Activated CD4-positive, CD25-positive, alpha-beta regulatory T cell (primary cell): ENCODE measurements at regions not wholly inside any gene's neighbourhood (a gene's known extent, or its start where the extent isn't known, plus 50 kb on each side); places are given as distances from the start of the nearest gene placed in this dataset.
"Not testable (repeated sequence)": the region's sequence is repeated elsewhere in the genome, so short reads cannot be mapped to it uniquely, and the experiment has no call there.

Source experiments
- DNase-seq, 4 experiments: peaks; one replicate each; lab custom pipeline; 2025; lab: John Stamatoyannopoulos, UW

- no peak for DNase-seq
Observed at GRCh38 chr12:107826276-107826675, 51.8 kb downstream of the ASCL4 start.

GRCh38 chr12:107829271-107829670, 54.8 kb downstream of the ASCL4 start:
- DNase-seq: no peak

GRCh38 chr12:107832441-107832840, 57.9 kb downstream of the ASCL4 start:
- no peak for DNase-seq

- no peak for DNase-seq
Observed at GRCh38 chr12:107840186-107840585, 65.7 kb downstream of the ASCL4 start.

GRCh38 chr12:107843351-107844311, 69.1 kb downstream of the ASCL4 start:
- DNase-seq: no peak

- DNase-seq: no peak
Observed at GRCh38 chr12:107844312-107844921, 69.9 kb downstream of the ASCL4 start.

- no peak for DNase-seq
Observed at GRCh38 chr12:107845226-107845979, 70.9 kb downstream of the ASCL4 start.

GRCh38 chr12:107845980-107846659, 71.6 kb downstream of the ASCL4 start:
- DNase-seq: no peak

GRCh38 chr12:107847430-107847829, 72.9 kb downstream of the ASCL4 start:
- no peak for DNase-seq

GRCh38 chr12:107847830-107848229, 73.3 kb downstream of the ASCL4 start:
- DNase-seq: no peak

- no peak for DNase-seq
Observed at GRCh38 chr12:107853479-107853878, 79.0 kb downstream of the ASCL4 start.

GRCh38 chr12:107855471-107855870, 81.0 kb downstream of the ASCL4 start:
- DNase-seq: no peak

- DNase-seq: no peak
Observed at GRCh38 chr12:107856096-107856495, 81.6 kb downstream of the ASCL4 start.

- no peak for DNase-seq
Observed at GRCh38 chr12:107857191-107857590, 82.7 kb downstream of the ASCL4 start.

GRCh38 chr12:107859367-107859766, 84.9 kb downstream of the ASCL4 start:
- no peak for DNase-seq

- DNase-seq: no peak
Observed at GRCh38 chr12:107864235-107864634, 89.7 kb downstream of the ASCL4 start.

GRCh38 chr12:107864727-107865126, 90.2 kb downstream of the ASCL4 start:
- not testable (repeated sequence) for DNase-seq

- DNase-seq: no peak
Observed at GRCh38 chr12:107873223-107873622, 98.7 kb downstream of the ASCL4 start.

- DNase-seq: no peak
Observed at GRCh38 chr12:107875786-107876185, 101.3 kb downstream of the ASCL4 start.

- no peak for DNase-seq
Observed at GRCh38 chr12:107884769-107885694, 110.5 kb downstream of the ASCL4 start.

GRCh38 chr12:107888789-107889188, 114.3 kb downstream of the ASCL4 start:
- DNase-seq: no peak
